ENCODE measurements at regions not wholly inside any gene's neighbourhood (a gene's known extent, or its start where the extent isn't known, plus 50 kb on each side); places are given as distances from the start of the nearest gene placed in this dataset.

GRCh38 chr11:80007616-80008015 lies 566.8 kb upstream of the TENM4 start:
- DNase-seq = no peak

- DNase-seq = no peak
Observed at GRCh38 chr11:79990141-79990540, 549.3 kb upstream of the TENM4 start.

DNA sequence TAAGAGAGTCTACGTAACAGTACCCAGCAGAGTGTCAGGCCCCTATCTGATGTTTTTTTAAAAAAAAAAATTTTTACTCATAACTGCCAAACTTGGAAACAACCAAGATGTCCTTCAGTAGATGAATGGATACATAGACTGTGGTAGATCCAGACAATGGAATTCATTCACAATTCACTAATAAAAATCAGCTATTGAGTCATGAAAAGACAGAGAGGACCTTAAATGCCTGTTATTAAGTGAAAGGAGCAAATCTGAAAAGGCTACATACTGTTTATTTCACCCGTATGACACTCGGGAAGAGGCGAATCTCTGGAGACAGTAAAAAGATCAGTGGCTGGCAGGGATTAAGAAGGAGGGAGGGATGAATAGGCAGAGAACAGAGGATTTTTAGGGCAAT lies 541.4 kb upstream of the TENM4 start:
- no peak for DNase-seq

DNA sequence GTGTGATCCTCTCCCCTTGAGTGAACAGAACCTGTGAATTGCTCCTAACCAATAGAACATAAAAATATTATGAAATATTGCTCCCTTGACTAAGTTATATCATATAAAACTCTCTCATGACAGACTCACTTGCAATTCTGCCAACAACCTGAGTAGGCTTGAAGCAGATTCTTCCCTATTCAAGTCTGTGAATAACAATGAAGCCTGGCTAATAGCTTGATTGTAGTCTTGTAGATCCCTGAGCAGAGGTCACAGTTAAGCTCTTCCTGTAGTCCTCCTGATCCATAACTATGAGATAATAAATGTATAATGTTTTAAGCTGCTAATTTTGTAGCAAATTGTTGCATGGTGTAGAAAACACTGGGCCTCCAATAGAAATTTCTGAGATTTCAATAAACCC lies 540.1 kb upstream of the TENM4 start:
- DNase-seq = no peak

GRCh38 chr11:79973721-79974617 lies 533.1 kb upstream of the TENM4 start:
- DNase-seq = no peak

DNA sequence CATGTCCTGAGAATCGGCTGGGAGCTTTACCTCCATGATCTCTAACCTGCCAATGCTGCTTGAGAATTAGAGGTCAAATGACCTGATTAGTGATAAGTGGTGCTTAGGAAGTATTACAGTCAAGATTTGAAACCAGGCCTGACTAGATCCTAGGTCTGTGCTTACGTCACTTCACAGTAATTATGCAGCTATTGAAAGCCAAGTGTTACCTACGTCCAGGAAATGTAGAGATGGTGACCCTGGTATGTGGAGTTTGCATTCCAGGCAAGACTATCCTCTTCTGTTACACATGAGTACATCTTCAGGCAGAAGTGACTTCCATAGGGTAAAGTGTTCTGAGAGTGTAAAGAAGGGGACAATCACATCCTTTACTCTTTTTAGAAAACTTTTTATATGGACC lies 530.4 kb upstream of the TENM4 start:
- no peak for DNase-seq

GRCh38 chr11:79966592-79966991 lies 525.8 kb upstream of the TENM4 start:
- DNase-seq = no peak

GRCh38 chr11:79963856-79964645 lies 523.2 kb upstream of the TENM4 start:
- DNase-seq = no peak

- no peak for DNase-seq
Observed at GRCh38 chr11:79960461-79960860, 519.6 kb upstream of the TENM4 start.

- DNase-seq = no peak
Observed at GRCh38 chr11:79959318-79959717, 518.5 kb upstream of the TENM4 start.

- DNase-seq = no peak
Observed at GRCh38 chr11:79957702-79958101, 516.9 kb upstream of the TENM4 start.

GRCh38 chr11:79956061-79956460 lies 515.2 kb upstream of the TENM4 start:
- no peak for DNase-seq

- DNase-seq = no peak
Observed at GRCh38 chr11:79953629-79954028, 512.8 kb upstream of the TENM4 start.

- DNase-seq = no peak
Observed at GRCh38 chr11:79950741-79951140, 509.9 kb upstream of the TENM4 start.

DNA sequence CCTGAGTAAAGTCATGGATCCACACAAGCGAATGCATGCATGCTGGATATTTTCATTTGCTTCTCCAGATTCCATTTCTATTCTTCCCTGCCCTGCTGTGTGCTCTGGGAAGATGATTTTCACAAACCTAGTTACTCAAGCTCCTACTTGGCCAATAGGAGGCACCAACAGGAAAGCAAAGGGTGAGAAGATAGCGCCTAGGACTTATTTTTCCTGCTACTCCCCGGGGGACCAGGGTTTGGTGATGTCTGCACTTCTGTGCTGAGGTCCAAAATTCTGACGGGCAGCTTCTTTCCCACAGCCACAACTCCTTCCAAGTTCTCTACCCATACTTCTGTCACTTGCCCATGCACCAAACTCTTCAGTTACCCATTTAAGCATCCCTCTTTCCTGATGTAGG lies 509.3 kb upstream of the TENM4 start:
- no peak for DNase-seq

- no peak for DNase-seq
Observed at GRCh38 chr11:79949574-79949973, 508.7 kb upstream of the TENM4 start.

DNA sequence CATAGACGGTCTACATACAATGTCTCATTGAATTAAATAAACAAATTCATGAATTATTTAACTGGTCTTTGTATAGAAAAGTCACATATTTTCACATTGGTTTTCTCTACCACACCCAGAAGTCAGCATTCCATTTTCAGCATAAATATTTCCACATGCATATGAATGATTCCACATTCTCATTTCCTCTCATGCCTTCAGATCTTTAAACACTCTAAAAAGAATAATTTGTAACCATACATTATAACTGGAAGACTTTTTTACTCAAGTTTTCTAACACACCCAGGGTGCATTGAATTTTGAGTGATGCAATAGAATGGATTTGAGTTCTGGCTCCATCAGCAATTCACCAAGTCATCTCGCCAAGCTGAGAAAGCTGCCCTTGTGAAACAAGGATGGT lies 501.8 kb upstream of the TENM4 start:
- DNase-seq = no peak

DNA sequence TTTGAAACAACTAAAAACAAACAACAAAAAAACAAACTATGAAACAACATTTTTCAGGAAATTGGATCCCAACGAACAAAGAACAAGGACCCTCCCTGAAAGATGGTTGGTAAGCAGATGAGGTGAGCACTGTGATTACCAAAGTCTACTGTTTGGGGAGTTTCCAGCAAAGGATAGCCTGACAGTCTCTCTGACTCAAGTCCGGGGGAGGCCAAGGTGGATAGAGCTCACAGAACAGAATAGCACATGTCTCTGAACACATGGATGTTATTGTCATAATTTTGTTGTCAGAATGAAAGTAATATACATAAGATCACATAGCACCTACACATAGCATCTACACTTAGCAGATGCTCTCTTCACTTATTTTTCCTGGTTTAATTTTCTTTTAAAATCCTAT lies 501.3 kb upstream of the TENM4 start:
- DNase-seq = no peak

DNA sequence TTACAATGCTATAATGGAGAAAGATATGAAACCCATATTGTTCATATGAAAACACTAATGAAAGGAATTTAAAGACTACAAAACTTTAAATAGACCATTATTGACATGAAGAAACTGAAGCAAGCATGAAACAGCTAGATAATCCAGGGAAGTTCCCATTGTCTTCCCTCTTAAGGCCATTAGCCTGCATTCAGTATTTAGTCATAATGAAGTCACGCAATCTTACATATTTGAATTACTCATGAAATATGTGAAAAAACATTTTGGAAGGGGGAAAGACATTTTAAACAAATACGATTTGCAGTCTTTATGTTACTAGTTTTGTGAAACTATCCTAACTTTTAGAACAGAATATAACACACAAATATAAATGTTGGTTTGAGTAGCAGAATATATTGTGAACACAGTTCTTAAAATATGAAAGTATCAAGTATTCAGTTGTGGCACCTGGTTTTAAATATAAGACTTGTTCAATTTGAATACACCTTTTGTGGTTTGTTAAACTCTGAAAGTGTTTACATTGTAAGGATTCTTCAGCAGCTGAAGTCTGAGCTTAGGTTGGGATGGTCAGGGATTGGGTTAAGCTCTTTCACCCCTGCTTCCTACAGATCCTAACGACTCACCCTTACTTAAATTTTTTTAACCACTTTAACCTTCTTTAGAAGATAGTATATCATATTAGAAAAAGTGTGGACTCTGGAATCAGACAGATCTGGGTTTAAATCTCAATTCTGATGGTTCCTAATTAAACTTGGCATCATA lies 500.3 kb upstream of the TENM4 start:
- DNase-seq = no peak

DNA sequence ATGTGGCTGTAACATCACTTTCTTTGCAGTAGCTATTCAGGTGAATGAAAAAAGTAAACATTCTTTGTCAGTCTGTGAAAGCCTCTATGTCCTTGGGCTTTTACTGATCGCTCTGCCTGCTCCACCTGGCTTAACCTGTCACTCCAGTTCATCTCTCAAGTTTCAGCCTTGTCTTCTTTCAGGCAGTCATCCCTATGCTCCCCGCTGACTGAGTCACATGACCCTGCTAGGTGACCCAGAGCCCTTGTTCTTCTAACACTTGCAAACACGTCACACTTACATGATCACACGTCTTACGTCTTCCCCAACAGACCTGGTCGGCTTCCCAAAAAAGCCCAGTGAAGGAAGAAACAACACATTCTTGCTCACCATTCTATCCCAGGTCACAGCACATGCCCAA lies 499.3 kb upstream of the TENM4 start:
- DNase-seq = no peak

DNA sequence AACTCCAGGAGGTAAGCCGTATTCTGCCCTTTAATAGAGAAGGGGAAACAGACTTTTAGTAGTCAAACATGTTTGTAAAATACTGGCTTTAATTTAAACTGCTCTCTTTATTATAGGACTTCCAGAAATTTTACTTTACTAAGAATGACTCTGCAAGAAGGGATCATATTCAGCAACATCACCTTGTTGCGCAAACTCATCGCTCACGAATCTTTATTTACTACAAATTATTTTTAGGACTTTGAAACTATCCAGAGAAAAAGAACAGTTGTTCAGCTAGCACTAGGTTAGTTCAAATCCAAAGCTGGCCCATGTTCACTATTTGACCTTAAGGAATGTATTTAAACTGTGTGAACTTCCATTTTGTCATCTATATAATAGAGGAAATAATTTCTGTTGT lies 498.3 kb upstream of the TENM4 start:
- DNase-seq = no peak

GRCh38 chr11:79937676-79938334 lies 497.0 kb upstream of the TENM4 start:
- DNase-seq = no peak

- DNase-seq = no peak
Observed at GRCh38 chr11:79932612-79933011, 491.8 kb upstream of the TENM4 start.
